ENCODE measurements at regions not wholly inside any gene's neighbourhood (a gene's known extent, or its start where the extent isn't known, plus 50 kb on each side); places are given as distances from the start of the nearest gene placed in this dataset.

DNA sequence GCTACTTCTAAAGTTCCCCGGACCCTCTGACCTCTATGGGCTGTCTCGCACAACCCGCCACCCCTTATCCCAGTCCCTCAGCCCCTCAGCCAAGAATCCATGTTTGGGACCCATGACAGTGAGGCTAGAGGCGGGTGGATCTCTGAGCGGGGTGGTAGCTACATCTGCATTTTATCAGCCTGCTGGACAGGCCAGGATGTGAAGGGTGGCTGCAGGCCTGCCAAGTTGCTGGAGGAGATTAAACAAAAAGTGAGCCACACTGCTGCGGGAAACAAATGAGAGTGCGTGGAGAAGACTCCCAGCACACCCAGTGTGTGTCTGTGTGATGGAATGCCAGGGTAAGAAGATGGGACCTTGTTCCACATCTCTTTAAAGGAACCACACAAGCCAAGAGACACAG lies 51.1 kb upstream of the SPATA12 start:
- TF ChIP-seq, protein P1, sequence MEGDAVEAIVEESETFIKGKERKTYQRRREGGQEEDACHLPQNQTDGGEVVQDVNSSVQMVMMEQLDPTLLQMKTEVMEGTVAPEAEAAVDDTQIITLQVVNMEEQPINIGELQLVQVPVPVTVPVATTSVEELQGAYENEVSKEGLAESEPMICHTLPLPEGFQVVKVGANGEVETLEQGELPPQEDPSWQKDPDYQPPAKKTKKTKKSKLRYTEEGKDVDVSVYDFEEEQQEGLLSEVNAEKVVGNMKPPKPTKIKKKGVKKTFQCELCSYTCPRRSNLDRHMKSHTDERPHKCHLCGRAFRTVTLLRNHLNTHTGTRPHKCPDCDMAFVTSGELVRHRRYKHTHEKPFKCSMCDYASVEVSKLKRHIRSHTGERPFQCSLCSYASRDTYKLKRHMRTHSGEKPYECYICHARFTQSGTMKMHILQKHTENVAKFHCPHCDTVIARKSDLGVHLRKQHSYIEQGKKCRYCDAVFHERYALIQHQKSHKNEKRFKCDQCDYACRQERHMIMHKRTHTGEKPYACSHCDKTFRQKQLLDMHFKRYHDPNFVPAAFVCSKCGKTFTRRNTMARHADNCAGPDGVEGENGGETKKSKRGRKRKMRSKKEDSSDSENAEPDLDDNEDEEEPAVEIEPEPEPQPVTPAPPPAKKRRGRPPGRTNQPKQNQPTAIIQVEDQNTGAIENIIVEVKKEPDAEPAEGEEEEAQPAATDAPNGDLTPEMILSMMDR (IDR thresholded peaks at IDR 0.05), result no peak
- no peak for TF ChIP-seq POLR2AphosphoS5 (IDR thresholded peaks at IDR 0.05; ENCODE audit: insufficient read depth in 1 of 2, low read depth in 1 of 2)

All from vagina (tissue), 2 donors.